ENCODE measurements at regions not wholly inside any gene's neighbourhood (a gene's known extent, or its start where the extent isn't known, plus 50 kb on each side); places are given as distances from the start of the nearest gene placed in this dataset.

DNA sequence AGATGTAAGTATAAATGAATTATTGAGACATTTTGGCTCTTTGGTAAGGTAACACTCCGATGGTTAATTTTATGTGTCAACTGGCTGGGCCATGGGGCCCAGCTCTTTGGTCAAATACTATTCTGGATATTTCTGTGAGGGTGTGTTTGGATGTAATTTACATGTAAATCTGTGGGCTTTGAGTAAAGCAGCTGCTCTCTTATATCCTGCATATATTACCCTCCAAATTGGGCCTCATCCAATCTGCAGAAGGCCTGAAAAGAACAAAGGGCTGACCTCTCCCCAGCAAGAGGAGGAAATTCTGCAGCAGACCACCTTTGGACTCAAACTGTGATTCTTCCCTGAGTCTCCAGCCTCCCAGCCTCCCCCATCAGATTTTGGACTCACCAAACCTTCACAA is 464.1 kb downstream of the PLCL1 start:
- H3K4me3 ChIP-seq: no peak overlapping the region
- no peaks in the 10 kb centered on the region for H3K36me3 ChIP-seq
- TF ChIP-seq CTCF (IDR thresholded peaks at IDR 0.05) (no peak), POLR2A (IDR thresholded peaks at IDR 0.05) (no peak)
- no peaks in the 10 kb centered on the region for H3K4me1 ChIP-seq
- no peaks in the 10 kb centered on the region for H3K9me3 ChIP-seq
- H3K27ac ChIP-seq: no peak overlapping the region
- H3K27me3 ChIP-seq: no peaks in the 10 kb centered on the region
- intact Hi-C loops (cut with DNase I): no loop called here
- ATAC-seq: no peak
- WGBS (ENCODE audit: insufficient coverage, low coverage, low lambda C conversion rate, missing lambda C conversion rate): 60% methylated on average over 1 of the region's 1 CpG
- no peak for DNase-seq

DNA sequence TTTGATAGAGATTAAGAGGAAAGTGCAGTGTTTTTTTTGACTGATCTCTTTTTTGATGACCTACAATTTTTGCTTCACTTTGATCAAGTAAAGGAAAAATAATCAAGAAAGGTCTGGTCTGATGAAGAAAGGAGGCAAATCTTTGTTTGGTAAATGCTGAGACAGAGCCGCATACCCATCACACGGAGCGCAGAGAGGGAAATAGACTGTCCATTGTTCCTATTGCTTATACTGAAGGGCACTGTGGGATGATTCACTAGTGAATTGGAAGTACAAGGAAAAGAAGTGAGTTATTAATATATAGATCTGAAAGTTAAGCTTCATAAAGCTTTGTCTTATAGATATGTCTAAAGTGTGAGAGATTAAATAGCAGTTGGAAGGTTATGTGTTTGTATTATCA is 455.1 kb downstream of the PLCL1 start:
- WGBS (ENCODE audit: insufficient coverage, low coverage, low lambda C conversion rate, missing lambda C conversion rate): 76% methylated on average over 2 of the region's 3 CpGs
- Histone ChIP-seq H3K4me1 (no peaks in the 10 kb centered on the region), H3K27me3 (no peaks in the 10 kb centered on the region), H3K4me3 (no peak overlapping the region), H3K9me3 (no peaks in the 10 kb centered on the region), H3K27ac (no peak overlapping the region), H3K36me3 (no peaks in the 10 kb centered on the region)
- ATAC-seq: no peak
- TF ChIP-seq CTCF (IDR thresholded peaks at IDR 0.05) (no peak), POLR2A (IDR thresholded peaks at IDR 0.05) (no peak)
- no peak for DNase-seq
- intact Hi-C loops (cut with DNase I): no loop called here

GRCh38 chr2:198254536-198255090 is 450.2 kb downstream of the PLCL1 start:
- ATAC-seq (no peak), DNase-seq (no peak)
- intact Hi-C loops (cut with DNase I): no loop called here
- Histone ChIP-seq H3K9me3 (no peaks in the 10 kb centered on the region), H3K4me1 (no peaks in the 10 kb centered on the region), H3K36me3 (no peaks in the 10 kb centered on the region), H3K27me3 (no peaks in the 10 kb centered on the region), H3K27ac (no peak overlapping the region), H3K4me3 (no peak overlapping the region)
- WGBS (ENCODE audit: insufficient coverage, low coverage, low lambda C conversion rate, missing lambda C conversion rate): 48% methylated on average over 5 of the region's 5 CpGs
- no peak for TF ChIP-seq POLR2A (IDR thresholded peaks at IDR 0.05)
- no peak for TF ChIP-seq CTCF (IDR thresholded peaks at IDR 0.05)

DNA sequence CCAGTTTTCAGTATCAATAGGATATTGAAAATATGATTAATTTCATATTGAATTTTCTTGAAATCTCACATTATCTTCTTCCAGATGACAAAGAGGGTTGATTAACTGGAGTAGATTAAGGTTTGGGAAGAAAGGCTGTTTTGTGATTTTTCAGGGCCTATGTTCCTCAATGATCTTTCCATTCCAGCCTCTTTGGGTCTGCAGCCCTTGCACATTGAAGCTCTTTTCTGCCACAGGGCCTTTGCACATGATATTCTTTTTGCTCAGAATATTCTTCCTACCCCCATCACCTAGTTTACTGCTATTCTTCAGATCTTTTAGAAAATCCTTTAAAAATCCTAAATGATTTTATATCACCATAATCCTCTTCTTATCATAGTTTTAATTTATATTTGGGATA is 449.6 kb downstream of the PLCL1 start:
- TF ChIP-seq CTCF (IDR thresholded peaks at IDR 0.05): no peak
- TF ChIP-seq POLR2A (IDR thresholded peaks at IDR 0.05): no peak

GRCh38 chr2:198252472-198252871 is 448.1 kb downstream of the PLCL1 start:
- intact Hi-C loops (cut with DNase I): no loop called here
- ATAC-seq: no peak

More for the DNA sequence above, 449.6 kb downstream of the PLCL1 start:
- H3K27me3 ChIP-seq: no peaks in the 10 kb centered on the region
- no peaks in the 10 kb centered on the region for H3K4me1 ChIP-seq
- no peak for ATAC-seq
- H3K27ac ChIP-seq: no peak overlapping the region
- no peak for DNase-seq
- H3K9me3 ChIP-seq: no peaks in the 10 kb centered on the region
- intact Hi-C loops (cut with DNase I): no loop called here
- no peaks in the 10 kb centered on the region for H3K36me3 ChIP-seq
- H3K4me3 ChIP-seq: no peak overlapping the region

More at GRCh38 chr2:198252472-198252871, 448.1 kb downstream of the PLCL1 start:
- TF ChIP-seq CTCF (IDR thresholded peaks at IDR 0.05) (no peak), POLR2A (IDR thresholded peaks at IDR 0.05) (no peak)
- H3K4me1 ChIP-seq: no peaks in the 10 kb centered on the region
- H3K4me3 ChIP-seq: no peak overlapping the region
- no peak overlapping the region for H3K27ac ChIP-seq
- no peak for DNase-seq
- H3K27me3 ChIP-seq: no peaks in the 10 kb centered on the region
- no peaks in the 10 kb centered on the region for H3K9me3 ChIP-seq
- H3K36me3 ChIP-seq: no peaks in the 10 kb centered on the region
- 56% methylated on average over 1 of the region's 1 CpG for WGBS (ENCODE audit: insufficient coverage, low coverage, low lambda C conversion rate, missing lambda C conversion rate)
